WERI-Rb-1 (cell line): ENCODE measurements at regions not wholly inside any gene's neighbourhood (a gene's known extent, or its start where the extent isn't known, plus 50 kb on each side); places are given as distances from the start of the nearest gene placed in this dataset.

ENCODE experiments used
- DNase-seq: peaks from one replicate; pipeline ENCODE4 v3.0.0-alpha.2; 2020
- H3K27ac ChIP-seq: fragments of 250-450 bp; sonication (Bioruptor Pico); 2 replicates; pipeline ENCODE4 v1.5.1; 2020; ENCODE audit warnings: mild to moderate bottlenecking, moderate library complexity
- H3K27me3 ChIP-seq: fragments of 250-450 bp; sonication (Bioruptor Pico); 2 replicates; pipeline ENCODE4 v1.5.1; 2021; ENCODE audit warnings: mild to moderate bottlenecking, low read depth, moderate library complexity; ENCODE audit not compliant: insufficient read depth, severe bottlenecking
- H3K36me3 ChIP-seq: fragments of 250-450 bp; sonication (Bioruptor Pico); 2 replicates; pipeline ENCODE4 v1.5.1; 2020; ENCODE audit warnings: mild to moderate bottlenecking, moderate library complexity
- H3K4me3 ChIP-seq: 2 replicates; pipeline ENCODE4 v1.5.1; 2011; ENCODE audit warnings: low read depth, mild to moderate bottlenecking, control low read depth, low read length
- H3K9me3 ChIP-seq: fragments of 250-450 bp; sonication (Bioruptor Pico); 2 replicates; pipeline ENCODE4 v1.5.1; 2021; ENCODE audit warnings: mild to moderate bottlenecking, moderate library complexity; ENCODE audit not compliant: severe bottlenecking
- CTCF ChIP-seq: IDR thresholded peaks from 2 replicates; pipeline ENCODE4 v1.5.1; 2011; ENCODE audit warnings: low read depth, mild to moderate bottlenecking, control low read depth, inconsistent platforms, low read length

GRCh38 chr9:32292611-32293010, 91.8 kb upstream of the ACO1 start:
- DNase-seq = no peak
- no peak overlapping the region for H3K27ac ChIP-seq
- H3K27me3 ChIP-seq = peaks cover 2% of the 10 kb centered on the region
- TF ChIP-seq CTCF = no peak
- H3K36me3 ChIP-seq = no peaks in the 10 kb centered on the region
- H3K4me3 ChIP-seq = no peak overlapping the region
- no peaks in the 10 kb centered on the region for H3K9me3 ChIP-seq

GRCh38 chr9:32293091-32293490, 91.4 kb upstream of the ACO1 start:
- H3K9me3 ChIP-seq = no peaks in the 10 kb centered on the region
- no peak for DNase-seq
- TF ChIP-seq CTCF = no peak
- no peak overlapping the region for H3K4me3 ChIP-seq
- H3K36me3 ChIP-seq = no peaks in the 10 kb centered on the region
- H3K27ac ChIP-seq = no peak overlapping the region
- peaks cover 2% of the 10 kb centered on the region for H3K27me3 ChIP-seq

GRCh38 chr9:32294106-32294505, 90.3 kb upstream of the ACO1 start:
- no peak for DNase-seq
- no peak overlapping the region for H3K27ac ChIP-seq
- H3K4me3 ChIP-seq = no peak overlapping the region
- no peaks in the 10 kb centered on the region for H3K9me3 ChIP-seq
- H3K27me3 ChIP-seq = peaks cover 2% of the 10 kb centered on the region
- no peaks in the 10 kb centered on the region for H3K36me3 ChIP-seq
- no peak for TF ChIP-seq CTCF

GRCh38 chr9:32300373-32300772, 84.1 kb upstream of the ACO1 start:
- H3K4me3 ChIP-seq = no peak overlapping the region
- H3K36me3 ChIP-seq = no peaks in the 10 kb centered on the region
- no peak overlapping the region for H3K27ac ChIP-seq
- DNase-seq = no peak
- no peak for TF ChIP-seq CTCF
- H3K27me3 ChIP-seq = no peaks in the 10 kb centered on the region
- no peaks in the 10 kb centered on the region for H3K9me3 ChIP-seq

- H3K27me3 ChIP-seq = no peaks in the 10 kb centered on the region
- no peak overlapping the region for H3K27ac ChIP-seq
- no peak for TF ChIP-seq CTCF
- no peaks in the 10 kb centered on the region for H3K9me3 ChIP-seq
- no peak overlapping the region for H3K4me3 ChIP-seq
- no peak for DNase-seq
- no peaks in the 10 kb centered on the region for H3K36me3 ChIP-seq
Observed at GRCh38 chr9:32304495-32304894, 79.9 kb upstream of the ACO1 start.

GRCh38 chr9:32306006-32306405, 78.4 kb upstream of the ACO1 start:
- Histone ChIP-seq H3K9me3 (no peaks in the 10 kb centered on the region), H3K27me3 (no peaks in the 10 kb centered on the region), H3K4me3 (no peak overlapping the region), H3K27ac (no peak overlapping the region), H3K36me3 (no peaks in the 10 kb centered on the region)
- TF ChIP-seq CTCF = no peak
- DNase-seq = no peak
